DND-41 (cell line): ENCODE measurements at regions not wholly inside any gene's neighbourhood (a gene's known extent, or its start where the extent isn't known, plus 50 kb on each side); places are given as distances from the start of the nearest gene placed in this dataset.

Source experiments
- ATAC-seq: fragments of 200-7000 bp; cut with Tn5 transposase; 3 replicates; pipeline ENCODE4 v1.9.1; 2021; ENCODE audit warnings: low read depth; ENCODE audit not compliant: insufficient read depth
- DNase-seq: peaks from one replicate; pipeline ENCODE4 v3.0.0-alpha.2; 2020
- H2AFZ ChIP-seq: 2 replicates; pipeline ENCODE4 v1.6.0; 2012; ENCODE audit warnings: low read depth, low read length
- H3K27ac ChIP-seq: 2 replicates; pipeline ENCODE4 v1.5.1; 2012; ENCODE audit warnings: low read length, inconsistent platforms
- H3K27me3 ChIP-seq: fragments of 200-600 bp; sonication (generic); 2 replicates; pipeline ENCODE4 v1.6.0; 2012; ENCODE audit warnings: low read length, mild to moderate bottlenecking, inconsistent platforms; ENCODE audit not compliant: insufficient read depth, poor library complexity
- H3K36me3 ChIP-seq: 2 replicates; pipeline ENCODE4 v1.5.1; 2012; ENCODE audit warnings: low read length, inconsistent platforms; ENCODE audit not compliant: insufficient read depth
- H3K4me1 ChIP-seq: 2 replicates; pipeline ENCODE4 v1.5.1; 2012; ENCODE audit warnings: mild to moderate bottlenecking, low read length; ENCODE audit not compliant: insufficient read depth
- H3K4me2 ChIP-seq: 2 replicates; pipeline ENCODE4 v1.6.0; 2012; ENCODE audit warnings: mild to moderate bottlenecking, moderate library complexity, low read length, inconsistent platforms; ENCODE audit not compliant: insufficient read depth
- H3K4me3 ChIP-seq, 2 experiments: fragments of 200-600 bp in 1 of 2; shearing (Covaris generic) in 1 of 2; 2 replicates each; pipeline ENCODE4 v1.5.1; 2012 to 2016; ENCODE audit warnings: inconsistent platforms in 2 of 2, low read length in 2 of 2, mild to moderate bottlenecking in 2 of 2, low read depth in 1 of 2, moderate library complexity in 1 of 2
- H3K79me2 ChIP-seq: 2 replicates; pipeline ENCODE4 v1.6.0; 2012; ENCODE audit warnings: low read length, inconsistent platforms; ENCODE audit not compliant: insufficient read depth
- H3K9ac ChIP-seq: 2 replicates; pipeline ENCODE4 v1.6.0; 2012; ENCODE audit warnings: low read depth, mild to moderate bottlenecking, inconsistent platforms, low read length, moderate library complexity
- H3K9me3 ChIP-seq: 2 replicates; pipeline ENCODE4 v1.5.1; 2012; ENCODE audit warnings: low read length, moderate library complexity, mild to moderate bottlenecking, inconsistent platforms; ENCODE audit not compliant: insufficient read depth, severe bottlenecking
- H4K20me1 ChIP-seq: 2 replicates; pipeline ENCODE4 v1.6.0; 2012; ENCODE audit warnings: low read length; ENCODE audit not compliant: insufficient read depth
- CTCF ChIP-seq: IDR thresholded peaks from 2 replicates; pipeline ENCODE4 v1.5.1; 2012; ENCODE audit warnings: borderline replicate concordance, low read length, moderate library complexity, mild to moderate bottlenecking; ENCODE audit not compliant: poor library complexity, severe bottlenecking; ENCODE audit errors: extremely low read depth
- EZH2 ChIP-seq: IDR thresholded peaks from 3 replicates; pipeline ENCODE4 v1.6.1; 2012; ENCODE audit warnings: borderline replicate concordance, low read depth, mild to moderate bottlenecking, moderate library complexity, low read length, inconsistent platforms; ENCODE audit not compliant: severe bottlenecking

- ATAC-seq (no peak), DNase-seq (no peak)
- Histone ChIP-seq H3K4me3 (no peak overlapping the region), H3K4me2 (no peak overlapping the region), H2AFZ (no peak overlapping the region), H3K36me3 (no peaks in the 10 kb centered on the region), H3K4me1 (peaks cover 24% of the 10 kb centered on the region), H4K20me1 (no peaks in the 10 kb centered on the region), H3K79me2 (no peaks in the 10 kb centered on the region), H3K9me3 (no peaks in the 10 kb centered on the region), H3K27ac (no peak overlapping the region), H3K27me3 (no peaks in the 10 kb centered on the region), H3K9ac (no peak overlapping the region)
- TF ChIP-seq CTCF (no peak), EZH2 (no peak)
These were observed 329.9 kb upstream of the SLCO3A1 start for GRCh38 chr15:91523596-91523995.

- Histone ChIP-seq H3K4me3 (no peak overlapping the region), H3K9ac (no peak overlapping the region), H3K4me2 (no peak overlapping the region), H3K36me3 (no peaks in the 10 kb centered on the region), H3K9me3 (no peaks in the 10 kb centered on the region), H3K4me1 (peaks cover 34% of the 10 kb centered on the region), H3K27me3 (no peaks in the 10 kb centered on the region), H4K20me1 (no peaks in the 10 kb centered on the region), H3K27ac (no peak overlapping the region), H2AFZ (no peak overlapping the region), H3K79me2 (no peaks in the 10 kb centered on the region)
- no peak for ATAC-seq
- TF ChIP-seq EZH2: no peak
- no peak for TF ChIP-seq CTCF
- DNase-seq: no peak
These were observed 329.0 kb upstream of the SLCO3A1 start for GRCh38 chr15:91524534-91524933.

GRCh38 chr15:91525751-91526150 is 327.8 kb upstream of the SLCO3A1 start:
- H3K9ac ChIP-seq: no peak overlapping the region
- TF ChIP-seq EZH2 (no peak), CTCF (no peak)
- no peak for ATAC-seq
- H3K27me3 ChIP-seq: no peaks in the 10 kb centered on the region
- H2AFZ ChIP-seq: no peak overlapping the region
- H3K4me2 ChIP-seq: no peak overlapping the region
- no peaks in the 10 kb centered on the region for H3K9me3 ChIP-seq
- H3K4me1 ChIP-seq: peaks cover 45% of the 10 kb centered on the region
- no peaks in the 10 kb centered on the region for H3K36me3 ChIP-seq
- H3K4me3 ChIP-seq: no peak overlapping the region
- no peak for DNase-seq
- H4K20me1 ChIP-seq: no peaks in the 10 kb centered on the region
- no peaks in the 10 kb centered on the region for H3K79me2 ChIP-seq
- H3K27ac ChIP-seq: no peak overlapping the region

- Histone ChIP-seq H3K9ac (no peak overlapping the region), H2AFZ (no peak overlapping the region), H3K4me3 (no peak overlapping the region), H3K79me2 (no peaks in the 10 kb centered on the region), H3K4me2 (no peak overlapping the region), H3K4me1 (peaks cover 45% of the 10 kb centered on the region), H3K27ac (no peak overlapping the region), H3K27me3 (no peaks in the 10 kb centered on the region), H4K20me1 (no peaks in the 10 kb centered on the region), H3K9me3 (no peaks in the 10 kb centered on the region), H3K36me3 (no peaks in the 10 kb centered on the region)
- DNase-seq: peak; percentile 43
- peak; percentile 18; the same call in 1 of the 3 replicates for ATAC-seq
- no peak for TF ChIP-seq EZH2
- no peak for TF ChIP-seq CTCF
These were observed 327.1 kb upstream of the SLCO3A1 start for GRCh38 chr15:91526424-91526823.
